ENCODE measurements at regions not wholly inside any gene's neighbourhood (a gene's known extent, or its start where the extent isn't known, plus 50 kb on each side); places are given as distances from the start of the nearest gene placed in this dataset.

DNA sequence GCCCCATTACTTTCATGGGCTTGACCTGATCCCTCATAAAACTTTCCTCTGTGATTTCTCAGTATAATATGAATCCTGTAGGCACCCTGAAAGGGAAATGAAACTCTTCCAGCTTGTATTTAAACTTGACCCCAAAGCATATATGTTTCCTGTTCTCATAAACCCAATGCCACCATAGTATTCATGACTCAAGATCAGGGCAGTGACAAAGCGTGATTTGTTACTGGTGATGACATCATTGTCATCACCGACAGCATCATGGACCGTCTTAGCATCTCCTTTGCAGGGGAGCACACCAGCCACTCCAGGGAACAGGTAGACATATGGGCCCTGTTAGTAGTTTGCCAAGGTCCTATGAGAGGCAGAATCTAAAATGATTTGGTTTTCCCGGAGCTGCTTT, 741.2 kb downstream of the NR2F2 start:
- in situ Hi-C loops (cut with MboI; ENCODE audit: low sequenced_read_pairs) = no loop called here

- in situ Hi-C loops (cut with MboI; ENCODE audit: low sequenced_read_pairs) = no loop called here
Measured at GRCh38 chr15:97072545-97072944, 742.0 kb downstream of the NR2F2 start.

- in situ Hi-C loops (cut with MboI; ENCODE audit: low sequenced_read_pairs) = no loop called here
Measured at GRCh38 chr15:97076011-97076410, 745.5 kb downstream of the NR2F2 start.

DNA sequence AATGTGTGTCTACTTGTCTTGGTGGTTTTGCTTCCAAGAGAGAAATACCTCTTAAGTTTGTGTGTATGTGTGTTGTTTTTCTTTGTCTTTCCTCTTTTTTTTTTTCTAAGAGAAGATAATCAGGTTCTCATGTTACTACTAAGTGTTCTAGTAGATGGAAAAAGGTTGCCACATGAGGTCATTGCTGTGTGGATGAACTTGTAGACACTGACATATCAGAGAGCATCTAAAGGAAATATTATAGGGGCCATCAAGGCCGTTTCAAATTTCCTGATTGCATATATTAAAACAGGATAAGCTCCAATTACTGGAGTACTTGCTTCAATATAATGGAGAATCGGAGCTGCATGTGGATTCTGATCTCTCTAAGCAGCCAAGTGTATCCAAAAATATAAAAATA, 747.5 kb downstream of the NR2F2 start:
- in situ Hi-C loops (cut with MboI; ENCODE audit: low sequenced_read_pairs) = no loop called here

- in situ Hi-C loops (cut with MboI; ENCODE audit: low sequenced_read_pairs) = no loop called here
Measured at GRCh38 chr15:97078591-97078990, 748.1 kb downstream of the NR2F2 start.

- in situ Hi-C loops (cut with MboI; ENCODE audit: low sequenced_read_pairs) = no loop called here
Measured at GRCh38 chr15:97081666-97082226, 751.2 kb downstream of the NR2F2 start.

DNA sequence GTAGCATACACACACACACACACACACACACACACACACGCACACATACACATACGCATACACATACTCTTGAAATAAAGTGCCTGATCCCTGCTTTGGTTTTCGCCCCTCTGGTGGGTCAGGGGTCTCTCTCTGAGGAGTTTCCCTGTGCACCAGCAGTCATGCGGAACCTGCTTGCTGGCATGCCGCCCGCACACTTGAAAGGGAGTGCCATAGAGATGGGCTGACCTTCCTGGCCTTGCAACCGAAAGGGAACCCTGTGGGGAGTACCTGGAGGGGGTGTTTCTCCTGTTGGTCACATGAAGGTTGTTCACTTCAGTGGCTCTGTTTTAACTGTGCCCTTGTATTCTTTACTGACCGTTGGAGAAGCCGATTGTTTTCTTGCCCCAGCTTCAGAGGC, 752.3 kb downstream of the NR2F2 start:
- in situ Hi-C loops (cut with MboI; ENCODE audit: low sequenced_read_pairs) = no loop called here

DNA sequence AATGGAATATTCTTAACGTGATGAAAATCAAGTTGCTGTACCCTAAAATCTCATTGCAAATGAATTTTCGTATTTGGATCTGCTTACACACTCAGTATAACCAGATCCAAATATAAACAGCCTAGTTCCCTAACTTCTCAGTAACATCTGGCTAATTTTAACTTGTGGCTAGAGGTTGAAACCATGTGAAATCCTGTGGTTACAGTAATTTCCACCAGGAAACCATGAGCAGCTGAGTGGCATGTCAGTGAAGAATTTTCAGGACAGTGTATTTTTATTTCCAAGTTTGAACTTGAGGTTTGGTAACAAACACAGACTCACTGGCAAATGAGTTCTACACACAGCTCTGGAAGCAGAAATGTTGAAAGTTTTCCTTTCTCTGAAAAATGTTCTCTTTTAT, 754.1 kb downstream of the NR2F2 start:
- in situ Hi-C loops (cut with MboI; ENCODE audit: low sequenced_read_pairs) = no loop called here

- in situ Hi-C loops (cut with MboI; ENCODE audit: low sequenced_read_pairs) = no loop called here
Measured at GRCh38 chr15:97085731-97086130, 755.2 kb downstream of the NR2F2 start.

DNA sequence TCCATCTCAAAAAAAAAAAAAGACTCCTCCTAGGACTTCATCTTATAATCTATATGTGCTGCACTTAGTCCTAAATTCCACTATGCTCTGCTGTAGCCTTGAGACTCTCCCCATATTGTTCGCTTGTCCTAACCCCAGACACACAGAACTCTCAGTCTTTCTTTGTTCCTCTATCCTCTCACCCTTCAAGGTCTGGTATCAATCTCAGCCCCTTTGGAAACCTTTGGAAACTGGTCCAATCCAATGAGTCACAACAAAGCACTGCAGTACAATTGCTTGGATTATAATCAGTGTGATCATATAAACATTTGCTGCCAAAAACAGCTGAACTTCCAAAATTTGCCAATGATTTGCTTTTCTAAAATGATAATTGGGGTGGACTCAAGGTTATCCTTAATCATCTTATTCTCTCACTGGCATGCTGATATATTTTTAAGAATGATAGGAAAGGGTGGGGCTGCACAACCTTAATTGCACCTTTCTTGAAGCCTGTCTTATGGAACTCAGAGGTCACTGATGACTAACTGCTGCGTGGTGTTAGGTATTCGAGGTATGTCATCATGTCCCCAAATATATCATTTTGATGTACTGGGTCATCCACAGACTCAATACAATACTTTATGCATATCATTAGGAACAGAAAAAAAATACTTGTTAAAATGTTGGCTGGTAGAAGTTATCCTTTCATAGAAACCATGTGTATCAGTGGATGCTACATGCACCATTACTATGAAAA, 756.7 kb downstream of the NR2F2 start:
- in situ Hi-C loops (cut with MboI; ENCODE audit: low sequenced_read_pairs) = no loop called here

- in situ Hi-C loops (cut with MboI; ENCODE audit: low sequenced_read_pairs) = no loop called here
Measured at GRCh38 chr15:97091093-97091492, 760.6 kb downstream of the NR2F2 start.

DNA sequence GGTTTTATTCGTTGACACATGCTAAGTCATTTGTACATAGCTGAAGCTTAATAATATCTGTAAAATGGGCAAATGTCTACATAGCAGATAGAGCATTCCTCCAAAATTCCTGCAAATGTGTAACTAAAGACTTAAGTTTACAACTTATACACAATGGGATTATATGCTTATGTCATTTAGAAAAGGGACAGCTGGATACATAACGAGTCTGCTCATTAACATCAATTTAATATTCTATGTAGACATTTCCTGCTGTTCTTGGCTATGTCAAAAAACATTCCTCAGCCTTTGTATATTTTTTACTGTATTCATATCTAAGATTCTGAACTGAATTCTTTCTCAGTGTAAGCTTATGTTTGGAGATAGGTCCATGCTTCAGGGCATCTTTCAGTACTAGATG, 762.2 kb downstream of the NR2F2 start:
- in situ Hi-C loops (cut with MboI; ENCODE audit: low sequenced_read_pairs) = no loop called here

- in situ Hi-C loops (cut with MboI; ENCODE audit: low sequenced_read_pairs) = no loop called here
Measured at GRCh38 chr15:97096303-97096835, 765.9 kb downstream of the NR2F2 start.

GRCh38 chr15:97099040-97099439, 768.5 kb downstream of the NR2F2 start:
- in situ Hi-C loops (cut with MboI; ENCODE audit: low sequenced_read_pairs) = no loop called here

- in situ Hi-C loops (cut with MboI; ENCODE audit: low sequenced_read_pairs) = no loop called here
Measured at GRCh38 chr15:97101572-97101971, 771.1 kb downstream of the NR2F2 start.

DNA sequence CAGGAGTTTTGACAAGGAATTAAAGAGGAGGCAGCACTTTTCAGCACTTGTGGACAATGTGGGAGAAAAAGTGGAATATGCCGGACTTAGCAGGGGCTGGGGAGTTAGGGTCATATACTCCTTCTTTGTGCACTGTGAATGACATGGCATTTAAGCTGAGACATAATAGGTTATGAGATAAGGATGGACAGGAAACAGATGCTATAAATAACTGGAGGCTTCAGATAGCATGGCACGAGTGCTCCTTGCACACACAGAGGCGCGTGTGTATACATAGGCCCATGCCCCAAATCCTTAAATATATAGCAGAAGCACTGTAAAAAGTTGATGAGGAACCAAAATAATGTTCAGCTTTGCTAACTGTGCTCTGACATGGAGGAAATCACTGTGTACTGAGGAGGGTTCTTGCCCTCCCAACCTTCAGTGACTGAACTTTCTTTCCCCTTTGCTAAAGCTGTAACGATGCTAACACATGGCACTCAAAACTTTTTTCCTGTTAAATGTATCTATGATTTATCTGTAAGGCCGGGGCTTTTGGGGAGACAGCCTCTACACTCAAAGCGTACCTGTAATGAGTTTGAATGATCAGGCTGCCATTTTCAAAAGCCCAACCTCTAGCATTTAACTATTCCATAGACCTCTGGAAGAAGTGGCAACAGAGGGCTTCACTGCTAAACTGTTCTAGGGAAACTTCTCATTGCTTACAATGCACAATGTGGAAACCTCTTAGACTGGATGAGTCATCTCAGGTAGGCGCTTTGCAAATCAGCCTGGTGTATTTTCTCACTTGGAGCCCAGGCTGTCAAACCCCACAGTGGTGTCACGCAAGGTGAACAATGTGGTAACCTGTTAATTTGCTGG, 784.6 kb downstream of the NR2F2 start:
- in situ Hi-C loops (cut with MboI; ENCODE audit: low sequenced_read_pairs) = no loop called here

DNA sequence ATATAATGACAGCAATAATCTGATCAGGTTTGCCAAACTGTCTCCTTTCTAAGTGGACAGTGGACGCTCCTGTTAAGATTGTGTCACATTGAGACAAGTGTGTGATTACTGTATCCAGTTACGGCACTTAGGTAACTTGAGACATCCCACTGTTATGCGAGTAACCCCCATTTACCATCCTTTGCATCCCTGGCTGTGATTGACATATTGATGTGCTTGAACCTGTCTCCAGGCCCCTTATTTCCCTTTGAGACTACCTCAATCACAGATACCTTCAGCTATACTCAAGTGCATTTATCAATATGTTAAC, 785.2 kb downstream of the NR2F2 start:
- in situ Hi-C loops (cut with MboI; ENCODE audit: low sequenced_read_pairs) = no loop called here

- in situ Hi-C loops (cut with MboI; ENCODE audit: low sequenced_read_pairs) = no loop called here
Measured at GRCh38 chr15:97124790-97125189, 794.3 kb downstream of the NR2F2 start.

GRCh38 chr15:97126553-97127233, 796.2 kb downstream of the NR2F2 start:
- in situ Hi-C loops (cut with MboI; ENCODE audit: low sequenced_read_pairs) = no loop called here

GRCh38 chr15:97129674-97130073, 799.2 kb downstream of the NR2F2 start:
- in situ Hi-C loops (cut with MboI; ENCODE audit: low sequenced_read_pairs) = no loop called here

DNA sequence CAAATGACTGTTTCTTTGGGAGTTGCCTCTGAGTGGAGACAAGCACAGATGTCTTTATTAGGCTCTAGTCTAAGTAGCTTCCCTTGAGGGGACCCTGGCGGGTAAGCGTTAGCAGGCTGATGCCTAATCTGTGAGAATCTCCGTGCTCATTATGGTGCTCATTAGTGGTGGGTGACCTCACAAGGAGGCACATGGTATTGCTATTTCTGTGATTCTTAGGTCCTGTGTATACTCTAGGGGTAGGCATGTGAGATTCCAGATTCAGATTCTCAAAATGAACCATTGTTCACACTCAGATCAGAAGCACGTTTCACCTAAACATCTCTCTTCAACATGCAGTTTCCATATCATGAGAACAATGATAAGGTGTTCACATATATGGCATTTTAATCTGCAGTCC, 809.7 kb downstream of the NR2F2 start:
- in situ Hi-C loops (cut with MboI; ENCODE audit: low sequenced_read_pairs) = no loop called here

Data from HL-60/S4 treated with phorbol 12-myristate 13-acetate at 8.2 ng/mL for 4 days and 3 days (cell line).